Ishikawa (cell line): ENCODE measurements at regions not wholly inside any gene's neighbourhood (a gene's known extent, or its start where the extent isn't known, plus 50 kb on each side); places are given as distances from the start of the nearest gene placed in this dataset.

Experiments
- CREB1 ChIP-seq: IDR thresholded peaks from 2 replicates; pipeline ENCODE4 v1.6.1; 2012; ENCODE audit warnings: low read depth
- EGR1 ChIP-seq: IDR thresholded peaks from 2 replicates; pipeline ENCODE4 v1.6.1; 2012
- EP300 ChIP-seq: IDR thresholded peaks from 2 replicates; pipeline ENCODE4 v1.6.1; 2012; ENCODE audit warnings: borderline replicate concordance
- FOXM1 ChIP-seq: IDR thresholded peaks from 2 replicates; pipeline ENCODE4 v1.6.1; 2012; ENCODE audit warnings: low read depth, borderline replicate concordance
- MAX ChIP-seq: IDR thresholded peaks from 2 replicates; pipeline ENCODE4 v1.6.1; 2012
- NFIC ChIP-seq: IDR thresholded peaks from 2 replicates; pipeline ENCODE4 v1.6.1; 2012
- RAD21 ChIP-seq: IDR thresholded peaks from 2 replicates; pipeline ENCODE4 v1.6.1; 2012; ENCODE audit warnings: low read depth
- REST ChIP-seq: IDR thresholded peaks from 2 replicates; pipeline ENCODE4 v1.6.1; 2012; ENCODE audit warnings: low read depth, mild to moderate bottlenecking
- TAF1 ChIP-seq: IDR thresholded peaks from 2 replicates; pipeline ENCODE4 v1.6.1; 2012; ENCODE audit warnings: low read depth, mild to moderate bottlenecking
- TCF12 ChIP-seq: IDR thresholded peaks from 2 replicates; pipeline ENCODE4 v1.6.1; 2012; ENCODE audit warnings: low read depth
- USF1 ChIP-seq: IDR thresholded peaks from 2 replicates; pipeline ENCODE4 v1.6.1; 2012
- YY1 ChIP-seq: IDR thresholded peaks from 2 replicates; pipeline ENCODE4 v1.6.1; 2012; ENCODE audit warnings: low read depth
- ZBTB7A ChIP-seq: IDR thresholded peaks from 2 replicates; pipeline ENCODE4 v1.6.1; 2012; ENCODE audit warnings: low read depth

- TF ChIP-seq EP300 (no peak), REST (no peak), ZBTB7A (no peak), RAD21 (no peak), YY1 (no peak), TCF12 (no peak), FOXM1 (no peak), NFIC (no peak), MAX (no peak), EGR1 (no peak), TAF1 (no peak), USF1 (no peak), CREB1 (no peak)
These were observed 163.7 kb upstream of the NTM start for GRCh38 chr11:131206671-131207070.
